Right ventricle myocardium inferior (tissue), 1 donor: ENCODE measurements at regions not wholly inside any gene's neighbourhood (a gene's known extent, or its start where the extent isn't known, plus 50 kb on each side); places are given as distances from the start of the nearest gene placed in this dataset.
"Not testable (repeated sequence)": the region's sequence is repeated elsewhere in the genome, so short reads cannot be mapped to it uniquely, and the experiment has no call there.

Source experiments
- ATAC-seq: fragments of 200-7000 bp; cut with Tn5 transposase; one replicate; pipeline ENCODE4 v1.9.1; 2020; ENCODE audit warnings: mild to moderate bottlenecking, moderate library complexity
- DNase-seq: peaks from one replicate; pipeline ENCODE4 v3.0.0; 2021; ENCODE audit errors: missing footprints
- intact Hi-C: fragments of 100-400 bp; cut with DNase I; formaldehyde crosslinking; loops from one replicate; pipeline ENCODE4 v1.11.0; 2022
- donor health status: DM: no; HTN: yes; CAD: no; lungs with severe emphysema.

GRCh38 chr1:80194221-80194620 lies 1187.7 kb upstream of the ADGRL4 start:
- no peak for ATAC-seq
- no peak for DNase-seq
- intact Hi-C loops, result no loop called here

GRCh38 chr1:80181418-80181817 lies 1174.9 kb upstream of the ADGRL4 start:
- no peak for DNase-seq
- intact Hi-C loops, result no loop called here
- ATAC-seq, result no peak

GRCh38 chr1:80171631-80172030 lies 1165.1 kb upstream of the ADGRL4 start:
- DNase-seq (no peak), ATAC-seq (no peak)
- intact Hi-C loops, result no loop called here

DNA sequence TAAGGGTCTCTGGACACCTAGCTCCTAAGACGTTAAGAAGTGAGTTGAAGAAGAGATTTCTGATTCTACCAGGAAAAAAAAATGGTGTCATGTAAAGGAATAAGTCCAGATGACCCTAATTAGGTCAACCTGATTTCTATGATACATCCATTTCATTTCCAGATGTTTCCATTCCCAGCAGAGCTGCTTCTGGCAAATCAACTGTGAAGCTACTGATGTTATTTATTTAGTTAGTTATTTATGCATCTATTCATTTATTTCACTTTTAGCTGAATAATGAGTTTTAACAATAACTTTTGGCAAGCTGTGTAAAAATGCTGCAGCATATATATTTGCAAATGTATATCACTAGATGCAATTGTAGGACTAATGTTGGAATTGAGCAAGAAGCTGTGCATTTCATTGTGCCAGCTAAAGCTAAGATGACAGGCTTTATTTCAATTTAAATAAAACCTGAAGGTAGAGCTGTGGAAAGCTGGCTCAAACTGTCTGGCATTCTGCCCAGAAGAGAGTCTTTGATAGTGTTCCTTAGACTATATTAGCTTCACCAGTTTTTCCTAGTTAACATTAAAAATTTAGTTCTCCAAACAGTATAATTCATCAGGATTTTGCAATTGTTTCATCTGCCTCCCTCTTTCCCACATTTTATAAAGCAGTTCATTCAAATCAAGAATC lies 1164.4 kb upstream of the ADGRL4 start:
- ATAC-seq, result no peak
- DNase-seq, result no peak
- intact Hi-C loops, result no loop called here

GRCh38 chr1:80164150-80164549 lies 1157.6 kb upstream of the ADGRL4 start:
- intact Hi-C loops, result no loop called here
- no peak for DNase-seq
- ATAC-seq, result no peak

DNA sequence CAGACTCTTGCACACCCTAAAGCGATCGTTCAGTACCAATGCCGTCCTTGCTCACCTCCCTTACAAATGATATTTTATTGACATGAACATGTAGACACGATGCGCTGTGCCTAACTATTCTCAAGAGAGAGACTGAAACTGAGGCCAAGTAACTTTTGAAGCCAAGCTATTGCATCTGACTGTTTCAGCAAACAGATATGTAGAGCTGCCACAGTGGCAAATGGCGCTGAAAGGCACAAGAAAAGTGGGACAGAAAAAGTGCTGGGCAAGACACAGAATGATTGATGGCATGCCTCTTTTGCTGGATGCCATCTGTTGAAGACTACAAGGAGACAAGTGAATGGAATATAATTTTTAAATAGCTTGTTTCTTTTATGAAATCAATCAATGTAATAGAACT lies 1157.2 kb upstream of the ADGRL4 start:
- intact Hi-C loops, result no loop called here
- DNase-seq (no peak), ATAC-seq (no peak)

- intact Hi-C loops, result no loop called here
- ATAC-seq (no peak), DNase-seq (no peak)
These were observed 1152.2 kb upstream of the ADGRL4 start for GRCh38 chr1:80158771-80159170.

DNA sequence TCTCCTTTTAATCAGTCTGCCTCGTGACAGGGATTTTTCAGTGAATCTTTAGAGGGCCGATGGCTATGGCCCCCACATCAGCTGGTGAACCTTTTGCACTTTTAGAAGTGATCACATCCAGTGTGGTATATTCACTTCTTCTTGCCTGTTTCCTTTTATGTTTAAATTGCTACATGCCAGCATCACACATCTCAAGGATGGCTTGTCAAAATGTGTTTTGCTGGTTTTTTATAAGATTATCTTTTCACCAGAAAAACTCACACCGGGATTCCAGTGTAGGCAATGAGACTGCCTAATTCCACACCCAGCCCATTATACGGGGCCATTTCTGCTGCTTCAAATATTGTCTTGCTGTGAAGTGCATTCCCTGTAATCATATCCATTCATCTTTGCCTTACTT lies 1151.7 kb upstream of the ADGRL4 start:
- DNase-seq, result no peak
- no peak for ATAC-seq
- intact Hi-C loops, result no loop called here

- intact Hi-C loops, result no loop called here
- DNase-seq (no peak), ATAC-seq (no peak)
These were observed 1148.8 kb upstream of the ADGRL4 start for GRCh38 chr1:80155371-80155770.

- intact Hi-C loops, result no loop called here
- ATAC-seq (no peak), DNase-seq (no peak)
These were observed 1147.6 kb upstream of the ADGRL4 start for GRCh38 chr1:80154176-80154575.

- ATAC-seq, result no peak
- intact Hi-C loops, result no loop called here
- no peak for DNase-seq
These were observed 1147.2 kb upstream of the ADGRL4 start for GRCh38 chr1:80153762-80154161.

DNA sequence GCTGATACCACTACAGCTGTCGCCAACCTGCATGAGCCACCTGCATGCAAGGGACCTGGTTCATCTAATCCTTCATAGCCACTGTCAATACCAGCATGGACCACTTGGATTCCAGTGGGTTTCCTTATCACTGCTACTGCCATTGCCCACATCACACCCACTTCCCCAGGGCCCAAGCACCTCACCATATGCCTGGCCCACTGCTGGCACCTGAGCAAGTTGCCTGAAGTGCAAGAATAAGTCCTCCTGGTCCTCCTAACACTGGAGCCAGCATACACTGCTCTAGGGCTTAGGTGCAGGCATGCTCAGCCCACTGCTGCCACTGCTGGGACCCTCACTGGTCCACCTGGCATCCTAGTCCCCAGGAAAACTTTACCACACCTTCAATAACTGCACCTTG lies 1136.8 kb upstream of the ADGRL4 start:
- ATAC-seq (no peak), DNase-seq (no peak)
- intact Hi-C loops, result no loop called here

GRCh38 chr1:80137946-80138602 lies 1131.5 kb upstream of the ADGRL4 start:
- not testable (repeated sequence) for ATAC-seq

GRCh38 chr1:80113168-80114038 lies 1106.9 kb upstream of the ADGRL4 start:
- intact Hi-C loops, result no loop called here
- DNase-seq (no peak), ATAC-seq (no peak)

More at GRCh38 chr1:80137946-80138602, 1131.5 kb upstream of the ADGRL4 start:
- DNase-seq, intact Hi-C loops: not testable (repeated sequence)

- ATAC-seq (no peak), DNase-seq (no peak)
- intact Hi-C loops, result no loop called here
These were observed 1094.6 kb upstream of the ADGRL4 start for GRCh38 chr1:80101159-80101558.

GRCh38 chr1:80099713-80100112 lies 1093.2 kb upstream of the ADGRL4 start:
- ATAC-seq (no peak), DNase-seq (no peak)
- intact Hi-C loops, result no loop called here

GRCh38 chr1:80085067-80085466 lies 1078.5 kb upstream of the ADGRL4 start:
- ATAC-seq (no peak), DNase-seq (no peak)
- intact Hi-C loops, result no loop called here

GRCh38 chr1:80083892-80084291 lies 1077.4 kb upstream of the ADGRL4 start:
- no peak for ATAC-seq
- intact Hi-C loops, result no loop called here
- no peak for DNase-seq

- intact Hi-C loops, result no loop called here
- ATAC-seq, result no peak
- DNase-seq, result no peak
These were observed 1069.9 kb upstream of the ADGRL4 start for GRCh38 chr1:80076469-80076868.

DNA sequence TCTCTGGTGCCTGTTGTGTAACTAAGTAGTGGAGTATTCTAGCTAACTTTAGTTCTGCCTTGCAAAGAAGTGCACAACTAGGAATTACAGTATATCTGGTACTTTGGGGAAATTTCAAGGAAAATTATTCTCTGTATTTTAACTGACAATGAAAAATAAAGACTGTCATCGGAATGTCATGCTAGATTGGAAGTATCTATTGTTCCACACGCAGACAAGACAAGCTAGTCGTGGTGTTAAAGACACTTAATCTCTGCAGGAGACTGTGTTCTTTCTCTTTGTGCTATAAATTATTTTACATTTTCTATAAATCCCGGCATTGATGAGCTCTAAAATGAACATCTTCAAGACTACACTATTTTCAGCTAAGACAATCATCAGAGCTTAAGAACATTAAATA lies 1068.8 kb upstream of the ADGRL4 start:
- no peak for ATAC-seq
- no peak for DNase-seq
- intact Hi-C loops, result no loop called here
